Astrocyte (in vitro differentiated cells and primary cell): ENCODE measurements at regions not wholly inside any gene's neighbourhood (a gene's known extent, or its start where the extent isn't known, plus 50 kb on each side); places are given as distances from the start of the nearest gene placed in this dataset.

Experiments used
- DNase-seq: peaks from one replicate; pipeline ENCODE4 v3.0.0-alpha.2; 2010; ENCODE audit warnings: low read depth
- FAIRE-seq: peaks from 2 replicates; lab custom pipeline; 2011; peaks lifted over from hg19 to GRCh38; lab: Jason Lieb, UNC
- H2AFZ ChIP-seq: 2 replicates; pipeline ENCODE4 v1.6.0; 2012; ENCODE audit warnings: low read depth, low read length, inconsistent platforms
- H3K27ac ChIP-seq: 2 replicates; pipeline ENCODE4 v1.5.1; 2011; ENCODE audit warnings: low read depth, low read length, inconsistent platforms
- H3K27me3 ChIP-seq: 2 replicates; pipeline ENCODE4 v1.6.0; 2011; ENCODE audit warnings: low read length, inconsistent platforms; ENCODE audit not compliant: insufficient read depth
- H3K36me3 ChIP-seq: 2 replicates; pipeline ENCODE4 v1.5.1; 2011; ENCODE audit warnings: low read length, inconsistent platforms; ENCODE audit not compliant: insufficient read depth
- H3K4me1 ChIP-seq: 2 replicates; pipeline ENCODE4 v1.5.1; 2011; ENCODE audit warnings: low read length, inconsistent platforms; ENCODE audit not compliant: insufficient read depth
- H3K4me2 ChIP-seq: 2 replicates; pipeline ENCODE4 v1.6.0; 2012; ENCODE audit warnings: low read length, inconsistent platforms
- H3K4me3 ChIP-seq: 2 replicates; pipeline ENCODE4 v1.5.1; 2011; ENCODE audit warnings: low read depth, mild to moderate bottlenecking, low read length, inconsistent platforms; ENCODE audit not compliant: insufficient read depth
- H3K79me2 ChIP-seq: 2 replicates; pipeline ENCODE4 v1.6.0; 2012; ENCODE audit warnings: mild to moderate bottlenecking, low read length, inconsistent platforms; ENCODE audit not compliant: insufficient read depth
- H3K9ac ChIP-seq: 2 replicates; pipeline ENCODE4 v1.6.0; 2012; ENCODE audit warnings: mild to moderate bottlenecking, low read length, inconsistent platforms
- H3K9me3 ChIP-seq: 2 replicates; pipeline ENCODE4 v1.5.1; 2012; ENCODE audit warnings: low read depth, mild to moderate bottlenecking, low read length, inconsistent platforms; ENCODE audit not compliant: insufficient read depth
- H4K20me1 ChIP-seq: 2 replicates; pipeline ENCODE4 v1.6.0; 2012; ENCODE audit warnings: low read length, inconsistent platforms; ENCODE audit not compliant: insufficient read depth
- H3K27ac Mint-ChIP-seq: one replicate; pipeline ENCODE4 v1.8.0; 2021; ENCODE audit warnings: mild to moderate bottlenecking, mixed read lengths; ENCODE audit not compliant: unreplicated experiment
- H3K27me3 Mint-ChIP-seq: one replicate; pipeline ENCODE4 v1.8.0; 2021; ENCODE audit warnings: low read depth, mixed read lengths; ENCODE audit not compliant: unreplicated experiment
- H3K36me3 Mint-ChIP-seq: one replicate; pipeline ENCODE4 v1.8.0; 2021; ENCODE audit warnings: low read depth, mixed read lengths; ENCODE audit not compliant: unreplicated experiment
- H3K4me1 Mint-ChIP-seq: one replicate; pipeline ENCODE4 v1.8.0; 2021; ENCODE audit warnings: low read depth, mixed read lengths; ENCODE audit not compliant: unreplicated experiment
- H3K4me3 Mint-ChIP-seq: one replicate; pipeline ENCODE4 v1.8.0; 2021; ENCODE audit warnings: mild to moderate bottlenecking, moderate library complexity, mixed read lengths; ENCODE audit not compliant: unreplicated experiment
- H3K9me3 Mint-ChIP-seq: one replicate; pipeline ENCODE4 v1.8.0; 2021; ENCODE audit warnings: mild to moderate bottlenecking, mixed read lengths; ENCODE audit not compliant: unreplicated experiment
- CTCF ChIP-seq: IDR thresholded peaks from 2 replicates; pipeline ENCODE4 v1.5.1; 2011; ENCODE audit warnings: low read depth, mild to moderate bottlenecking, inconsistent platforms, low read length, moderate library complexity; ENCODE audit not compliant: insufficient read depth
- EZH2 ChIP-seq: IDR thresholded peaks from 2 replicates; pipeline ENCODE4 v1.6.1; 2012; ENCODE audit warnings: mild to moderate bottlenecking, low read length, inconsistent platforms; ENCODE audit not compliant: insufficient read depth

- no peaks in the 10 kb centered on the region for H3K79me2 ChIP-seq
- FAIRE-seq (no peak), DNase-seq (peak; percentile 4)
- no peak overlapping the region for H3K4me2 ChIP-seq
- no peaks in the 10 kb centered on the region for H3K4me1 ChIP-seq
- Mint-ChIP-seq H3K27ac (no peak overlapping the region), H3K4me1 (peaks cover 3% of the 10 kb centered on the region), H3K27me3 (no peaks in the 10 kb centered on the region), H3K36me3 (no peaks in the 10 kb centered on the region), H3K4me3 (no peak overlapping the region), H3K9me3 (peaks cover 4% of the 10 kb centered on the region)
- H3K9ac ChIP-seq, result no peak overlapping the region
- no peaks in the 10 kb centered on the region for H3K36me3 ChIP-seq
- H4K20me1 ChIP-seq, result no peaks in the 10 kb centered on the region
- H2AFZ ChIP-seq, result no peak overlapping the region
- H3K27ac ChIP-seq, result no peak overlapping the region
- H3K9me3 ChIP-seq, result no peaks in the 10 kb centered on the region
- TF ChIP-seq EZH2 (no peak), CTCF (no peak)
- H3K27me3 ChIP-seq, result no peaks in the 10 kb centered on the region
- H3K4me3 ChIP-seq, result no peak overlapping the region
Measured at GRCh38 chr4:100880011-100880410, 362.2 kb upstream of the EMCN start.

- Histone ChIP-seq H3K9ac (no peak overlapping the region), H2AFZ (no peak overlapping the region), H3K4me2 (no peak overlapping the region), H3K4me1 (no peaks in the 10 kb centered on the region), H4K20me1 (no peaks in the 10 kb centered on the region), H3K9me3 (no peaks in the 10 kb centered on the region), H3K27ac (no peak overlapping the region), H3K4me3 (no peak overlapping the region), H3K79me2 (no peaks in the 10 kb centered on the region), H3K27me3 (no peaks in the 10 kb centered on the region), H3K36me3 (no peaks in the 10 kb centered on the region)
- Mint-ChIP-seq H3K27me3 (no peaks in the 10 kb centered on the region), H3K36me3 (no peaks in the 10 kb centered on the region), H3K4me1 (peaks cover 3% of the 10 kb centered on the region), H3K4me3 (no peak overlapping the region), H3K9me3 (peaks cover 4% of the 10 kb centered on the region), H3K27ac (no peak overlapping the region)
- TF ChIP-seq CTCF (no peak), EZH2 (no peak)
- FAIRE-seq, result no peak
- DNase-seq, result no peak
Measured at GRCh38 chr4:100879471-100879870, 361.6 kb upstream of the EMCN start.

- DNase-seq (no peak), FAIRE-seq (no peak)
- H3K79me2 ChIP-seq, result no peaks in the 10 kb centered on the region
- no peak overlapping the region for H3K4me3 ChIP-seq
- H3K36me3 ChIP-seq, result no peaks in the 10 kb centered on the region
- H3K27me3 ChIP-seq, result no peaks in the 10 kb centered on the region
- no peak overlapping the region for H2AFZ ChIP-seq
- no peaks in the 10 kb centered on the region for H3K9me3 ChIP-seq
- Mint-ChIP-seq H3K9me3 (peaks cover 4% of the 10 kb centered on the region), H3K4me1 (peaks cover 14% of the 10 kb centered on the region), H3K27me3 (no peaks in the 10 kb centered on the region), H3K4me3 (no peak overlapping the region), H3K36me3 (no peaks in the 10 kb centered on the region), H3K27ac (no peak overlapping the region)
- H3K4me2 ChIP-seq, result no peak overlapping the region
- H3K9ac ChIP-seq, result no peak overlapping the region
- H3K4me1 ChIP-seq, result no peaks in the 10 kb centered on the region
- H3K27ac ChIP-seq, result no peak overlapping the region
- TF ChIP-seq CTCF, result no peak
- TF ChIP-seq EZH2, result no peak
- no peaks in the 10 kb centered on the region for H4K20me1 ChIP-seq
Measured at GRCh38 chr4:100876546-100876945, 358.7 kb upstream of the EMCN start.
